Vagina (tissue), 2 donors: ENCODE measurements at regions not wholly inside any gene's neighbourhood (a gene's known extent, or its start where the extent isn't known, plus 50 kb on each side); places are given as distances from the start of the nearest gene placed in this dataset.
"Not testable (repeated sequence)": the region's sequence is repeated elsewhere in the genome, so short reads cannot be mapped to it uniquely, and the experiment has no call there.

Experiments used
- DNase-seq, 2 donors: peaks; one replicate each; pipeline ENCODE4 v3.0.0-alpha.2; 2017; ENCODE audit errors: extremely low spot score in 2 of 2
- H3K27ac ChIP-seq: fragments of 200-600 bp; sonication (generic); one replicate; pipeline ENCODE4 v1.5.1; 2019
- H3K27me3 ChIP-seq: fragments of 200-600 bp; sonication (generic); one replicate; pipeline ENCODE4 v1.5.1; 2019
- H3K36me3 ChIP-seq, 2 donors: fragments of 200-600 bp; sonication (generic); one replicate each; pipeline ENCODE4 v1.5.1; 2017 to 2019
- H3K4me1 ChIP-seq: fragments of 200-600 bp; sonication (generic); one replicate; pipeline ENCODE4 v1.5.1; 2019
- H3K4me3 ChIP-seq, 2 donors: fragments of 200-600 bp; sonication (generic); 1 replicate in 1 of 2; 2 replicates in 1 of 2; pipeline ENCODE4 v1.5.1; 2016 to 2019
- H3K9me3 ChIP-seq: fragments of 200-600 bp; sonication (generic); one replicate; pipeline ENCODE4 v1.5.1; 2019
- CTCF ChIP-seq, 3 experiments: fragments of 450-650 bp in 2 of 3; fragments of 200-600 bp in 1 of 3; sonication (generic) in 1 of 3; IDR thresholded peaks; one replicate each; pipeline ENCODE4 v1.5.1; 2017 to 2019; ENCODE audit warnings: antibody characterized with exemption in 3 of 3, mild to moderate bottlenecking in 2 of 3, moderate library complexity in 2 of 3
- POLR2A ChIP-seq, 2 donors: fragments of 450-650 bp; IDR thresholded peaks; one replicate each; pipeline ENCODE4 v1.6.1; 2017; ENCODE audit warnings: antibody characterized with exemption in 2 of 2, mild to moderate bottlenecking in 2 of 2, moderate library complexity in 2 of 2
- POLR2AphosphoS5 ChIP-seq, 2 donors: sonication (generic); formaldehyde crosslinking; IDR thresholded peaks; one replicate each; pipeline ENCODE4 v1.9.0; 2017; ENCODE audit warnings: antibody characterized with exemption in 2 of 2, mild to moderate bottlenecking in 2 of 2, low read depth in 1 of 2; ENCODE audit not compliant: insufficient read depth in 1 of 2
- intact Hi-C: fragments of 100-400 bp; cut with DNase I; formaldehyde crosslinking; loops from one replicate; pipeline ENCODE4 v1.15.1; 2023

DNA sequence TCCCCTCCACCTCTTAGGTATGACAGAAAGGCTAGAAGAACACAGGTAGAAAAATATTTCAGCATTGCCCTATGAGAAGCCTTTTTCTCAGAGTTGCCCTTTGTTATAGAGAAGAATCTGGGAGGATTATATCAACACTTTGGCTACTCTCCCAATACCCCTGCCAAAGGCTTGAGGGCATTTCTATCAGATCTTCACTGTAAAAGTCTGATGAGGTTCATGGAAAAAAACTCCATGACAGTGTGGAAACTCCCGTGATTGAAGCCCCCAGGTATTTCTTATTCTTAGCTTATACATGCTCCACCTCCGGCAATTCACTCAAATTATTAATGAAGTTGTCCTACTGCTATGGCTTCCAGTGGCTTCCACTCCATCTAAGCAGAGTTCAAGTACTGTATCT lies 753.6 kb downstream of the CENPC start:
- Histone ChIP-seq H3K27me3 (no peaks in the 10 kb centered on the region), H3K4me1 (no peaks in the 10 kb centered on the region), H3K36me3 (no peaks in the 10 kb centered on the region), H3K4me3 (no peak overlapping the region), H3K27ac (no peak overlapping the region), H3K9me3 (no peaks in the 10 kb centered on the region)
- no peak for TF ChIP-seq POLR2AphosphoS5 (IDR thresholded peaks at IDR 0.05; ENCODE audit: insufficient read depth in 1 of 2, low read depth in 1 of 2)
- no peak for TF ChIP-seq POLR2A (IDR thresholded peaks at IDR 0.05)
- TF ChIP-seq CTCF (IDR thresholded peaks at IDR 0.05): no peak
- no peak for DNase-seq
- intact Hi-C loops: no loop called here

DNA sequence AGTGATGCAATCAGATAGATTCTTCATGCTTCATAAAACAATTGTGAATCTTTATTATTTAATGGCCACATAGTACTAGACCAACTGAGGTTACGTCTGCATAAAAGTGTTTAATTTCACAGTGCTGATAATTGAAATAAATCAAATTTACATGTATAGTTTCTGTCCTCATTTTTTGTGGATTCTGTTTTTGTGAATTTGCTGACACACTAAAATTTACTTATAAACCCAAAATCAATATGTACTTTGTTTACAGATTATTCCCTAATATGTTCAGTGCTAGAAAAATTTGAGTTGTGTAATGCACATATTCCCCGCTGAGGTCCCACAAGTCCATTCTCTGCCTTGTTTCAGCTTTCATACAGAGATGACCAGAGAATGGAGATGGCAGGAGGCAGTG lies 759.8 kb downstream of the CENPC start:
- DNase-seq: no peak
- no peak overlapping the region for H3K27ac ChIP-seq
- no peaks in the 10 kb centered on the region for H3K36me3 ChIP-seq
- intact Hi-C loops: no loop called here
- H3K4me3 ChIP-seq: no peak overlapping the region
- H3K27me3 ChIP-seq: no peaks in the 10 kb centered on the region
- H3K9me3 ChIP-seq: no peaks in the 10 kb centered on the region
- no peak for TF ChIP-seq POLR2A (IDR thresholded peaks at IDR 0.05)
- no peaks in the 10 kb centered on the region for H3K4me1 ChIP-seq

- H3K27ac ChIP-seq, H3K9me3 ChIP-seq, H3K27me3 ChIP-seq, H3K4me1 ChIP-seq, intact Hi-C loops, H3K36me3 ChIP-seq, DNase-seq, H3K4me3 ChIP-seq: not testable (repeated sequence)
Measured at GRCh38 chr4:66782751-66783150, 762.6 kb downstream of the CENPC start.

- intact Hi-C loops: no loop called here
- Histone ChIP-seq H3K27me3 (no peaks in the 10 kb centered on the region), H3K4me3 (no peak overlapping the region), H3K9me3 (no peaks in the 10 kb centered on the region), H3K4me1 (no peaks in the 10 kb centered on the region), H3K36me3 (no peaks in the 10 kb centered on the region), H3K27ac (no peak overlapping the region)
- DNase-seq: no peak
- TF ChIP-seq POLR2AphosphoS5 (IDR thresholded peaks at IDR 0.05; ENCODE audit: insufficient read depth in 1 of 2, low read depth in 1 of 2) (no peak), CTCF (IDR thresholded peaks at IDR 0.05) (no peak), POLR2A (IDR thresholded peaks at IDR 0.05) (no peak)
Measured at GRCh38 chr4:66777097-66777496, 768.2 kb downstream of the CENPC start.

GRCh38 chr4:66769441-66769840 lies 775.9 kb downstream of the CENPC start:
- intact Hi-C loops: no loop called here
- H3K4me1 ChIP-seq: no peaks in the 10 kb centered on the region
- DNase-seq: no peak

DNA sequence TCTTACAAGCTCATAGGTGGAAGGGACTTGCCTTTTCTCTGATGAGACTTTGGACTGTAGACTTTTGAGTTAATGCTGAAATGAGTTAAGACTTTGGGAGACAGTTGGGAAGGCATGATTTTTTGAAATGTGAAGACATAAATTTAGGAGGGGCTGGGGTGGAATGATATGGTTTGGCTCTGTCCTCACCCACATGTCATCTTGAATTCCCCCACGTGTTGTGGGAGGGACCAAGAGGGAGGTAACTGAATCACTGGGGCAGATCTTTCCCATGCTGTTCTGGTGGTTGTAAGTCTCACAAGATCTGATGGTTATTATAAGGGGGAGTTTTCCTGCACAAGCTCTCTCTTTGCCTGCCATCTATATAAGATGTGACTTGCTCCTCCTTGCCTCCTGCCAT lies 777.9 kb downstream of the CENPC start:
- no peaks in the 10 kb centered on the region for H3K27me3 ChIP-seq
- DNase-seq: no peak
- no peaks in the 10 kb centered on the region for H3K36me3 ChIP-seq
- H3K4me3 ChIP-seq: no peak overlapping the region
- H3K9me3 ChIP-seq: no peaks in the 10 kb centered on the region
- intact Hi-C loops: no loop called here
- TF ChIP-seq CTCF (IDR thresholded peaks at IDR 0.05) (no peak), POLR2AphosphoS5 (IDR thresholded peaks at IDR 0.05; ENCODE audit: insufficient read depth in 1 of 2, low read depth in 1 of 2) (no peak), POLR2A (IDR thresholded peaks at IDR 0.05) (no peak)
- H3K4me1 ChIP-seq: no peaks in the 10 kb centered on the region
- no peak overlapping the region for H3K27ac ChIP-seq

More at GRCh38 chr4:66769441-66769840, 775.9 kb downstream of the CENPC start:
- no peaks in the 10 kb centered on the region for H3K27me3 ChIP-seq
- no peak for TF ChIP-seq POLR2AphosphoS5 (IDR thresholded peaks at IDR 0.05; ENCODE audit: insufficient read depth in 1 of 2, low read depth in 1 of 2)
- TF ChIP-seq POLR2A (IDR thresholded peaks at IDR 0.05): no peak
- TF ChIP-seq CTCF (IDR thresholded peaks at IDR 0.05): no peak
- H3K4me3 ChIP-seq: no peak overlapping the region
- no peak overlapping the region for H3K27ac ChIP-seq
- no peaks in the 10 kb centered on the region for H3K9me3 ChIP-seq
- H3K36me3 ChIP-seq: no peaks in the 10 kb centered on the region
